Keratinocyte (primary cell): ENCODE measurements at regions not wholly inside any gene's neighbourhood (a gene's known extent, or its start where the extent isn't known, plus 50 kb on each side); places are given as distances from the start of the nearest gene placed in this dataset.

Experiments
- DNase-seq: peaks from one replicate; pipeline ENCODE4 v3.0.0-alpha.2; 2011; ENCODE audit warnings: low read depth, missing footprints, low spot score
- FAIRE-seq: peaks from 2 replicates; lab custom pipeline; 2011; peaks lifted over from hg19 to GRCh38; lab: Jason Lieb, UNC
- H2AFZ ChIP-seq: 2 replicates; pipeline ENCODE4 v1.6.0; 2012; ENCODE audit warnings: low read length, control low read depth, inconsistent platforms; ENCODE audit not compliant: control insufficient read depth
- H3K27ac ChIP-seq: 2 replicates; pipeline ENCODE4 v1.5.1; 2011; ENCODE audit warnings: low read length; ENCODE audit not compliant: control insufficient read depth, insufficient read depth
- H3K27me3 ChIP-seq: 3 replicates; pipeline ENCODE4 v1.6.0; 2011; ENCODE audit warnings: low read length; ENCODE audit not compliant: control insufficient read depth, insufficient read depth; ENCODE audit errors: extremely low read depth
- H3K36me3 ChIP-seq, 2 experiments: 2 replicates in 1 of 2; 3 replicates in 1 of 2; pipeline ENCODE4 v1.5.1; 2011; ENCODE audit warnings: low read length in 2 of 2, mild to moderate bottlenecking in 1 of 2; ENCODE audit not compliant: control insufficient read depth in 2 of 2, insufficient read depth in 2 of 2; ENCODE audit errors: extremely low read depth in 1 of 2
- H3K4me1 ChIP-seq: 3 replicates; pipeline ENCODE4 v1.5.1; 2011; ENCODE audit warnings: low read length; ENCODE audit not compliant: control insufficient read depth, insufficient read depth; ENCODE audit errors: extremely low read depth
- H3K4me2 ChIP-seq: 3 replicates; pipeline ENCODE4 v1.6.0; 2011; ENCODE audit warnings: low read depth, low read length; ENCODE audit not compliant: control insufficient read depth, insufficient read depth; ENCODE audit errors: extremely low read depth
- H3K4me3 ChIP-seq, 3 experiments: fragments of 200-600 bp in 1 of 3; sonication (generic) in 1 of 3; 2 replicates in 2 of 3; 3 replicates in 1 of 3; pipeline ENCODE4 v1.5.1; 2011 to 2016; ENCODE audit warnings: low read length in 3 of 3, mild to moderate bottlenecking in 3 of 3, control low read depth in 2 of 3, inconsistent platforms in 1 of 3, low read depth in 1 of 3, mixed read lengths in 1 of 3, mixed run types in 1 of 3, moderate library complexity in 1 of 3; ENCODE audit not compliant: control insufficient read depth in 2 of 3, insufficient read depth in 2 of 3; ENCODE audit errors: extremely low read depth in 1 of 3
- H3K79me2 ChIP-seq: 2 replicates; pipeline ENCODE4 v1.6.0; 2012; ENCODE audit warnings: low read length; ENCODE audit not compliant: control insufficient read depth, insufficient read depth
- H3K9ac ChIP-seq: 3 replicates; pipeline ENCODE4 v1.6.0; 2011; ENCODE audit warnings: low read length; ENCODE audit not compliant: control insufficient read depth, insufficient read depth; ENCODE audit errors: extremely low read depth
- H3K9me1 ChIP-seq: 3 replicates; pipeline ENCODE4 v1.6.0; 2011; ENCODE audit warnings: low read length; ENCODE audit not compliant: control insufficient read depth, insufficient read depth; ENCODE audit errors: extremely low read depth
- H3K9me3 ChIP-seq: 2 replicates; pipeline ENCODE4 v1.5.1; 2012; ENCODE audit warnings: low read depth, low read length; ENCODE audit not compliant: control insufficient read depth
- H4K20me1 ChIP-seq: 3 replicates; pipeline ENCODE4 v1.6.0; 2011; ENCODE audit warnings: low read length; ENCODE audit not compliant: control insufficient read depth, insufficient read depth; ENCODE audit errors: extremely low read depth
- EZH2 ChIP-seq: IDR thresholded peaks from one replicate; pipeline ENCODE4 v1.6.1; 2012; ENCODE audit warnings: inconsistent platforms, mild to moderate bottlenecking, low read length, moderate library complexity
- dilution Hi-C: fragments of 300-500 bp; cut with MboI; formaldehyde crosslinking; loops from one replicate; pipeline ENCODE4 v1.7.0; 2020; ENCODE audit warnings: low sequenced_read_pairs; ENCODE audit not compliant: extremely low pct_ligation_motif_present
- TF ChIP-seq, protein P1 (sequence below), 3 experiments: IDR thresholded peaks in 1 of 3; conservative IDR thresholded peaks in 1 of 3; optimal IDR thresholded peaks in 1 of 3; 2 replicates in 2 of 3; 3 replicates in 1 of 3; pipeline versions ENCODE3 to v1.5.1; 2011; ENCODE audit warnings: low read length in 3 of 3, mild to moderate bottlenecking in 3 of 3, moderate library complexity in 2 of 3, control low read depth in 1 of 3, inconsistent platforms in 1 of 3; ENCODE audit not compliant: insufficient read depth in 2 of 3; ENCODE audit errors: extremely low read depth in 1 of 3

- Histone ChIP-seq H3K4me2 (no peak overlapping the region), H3K27me3 (no peaks in the 10 kb centered on the region), H3K9ac (no peak overlapping the region), H3K27ac (no peak overlapping the region), H3K9me1 (no peaks in the 10 kb centered on the region), H4K20me1 (no peaks in the 10 kb centered on the region), H3K79me2 (no peaks in the 10 kb centered on the region), H3K36me3 (no peaks in the 10 kb centered on the region), H3K9me3 (no peaks in the 10 kb centered on the region), H2AFZ (no peak overlapping the region), H3K4me1 (no peaks in the 10 kb centered on the region), H3K4me3 (no peak overlapping the region)
- FAIRE-seq (no peak), DNase-seq (no peak)
- no peak for TF ChIP-seq EZH2
- TF ChIP-seq, protein P1, sequence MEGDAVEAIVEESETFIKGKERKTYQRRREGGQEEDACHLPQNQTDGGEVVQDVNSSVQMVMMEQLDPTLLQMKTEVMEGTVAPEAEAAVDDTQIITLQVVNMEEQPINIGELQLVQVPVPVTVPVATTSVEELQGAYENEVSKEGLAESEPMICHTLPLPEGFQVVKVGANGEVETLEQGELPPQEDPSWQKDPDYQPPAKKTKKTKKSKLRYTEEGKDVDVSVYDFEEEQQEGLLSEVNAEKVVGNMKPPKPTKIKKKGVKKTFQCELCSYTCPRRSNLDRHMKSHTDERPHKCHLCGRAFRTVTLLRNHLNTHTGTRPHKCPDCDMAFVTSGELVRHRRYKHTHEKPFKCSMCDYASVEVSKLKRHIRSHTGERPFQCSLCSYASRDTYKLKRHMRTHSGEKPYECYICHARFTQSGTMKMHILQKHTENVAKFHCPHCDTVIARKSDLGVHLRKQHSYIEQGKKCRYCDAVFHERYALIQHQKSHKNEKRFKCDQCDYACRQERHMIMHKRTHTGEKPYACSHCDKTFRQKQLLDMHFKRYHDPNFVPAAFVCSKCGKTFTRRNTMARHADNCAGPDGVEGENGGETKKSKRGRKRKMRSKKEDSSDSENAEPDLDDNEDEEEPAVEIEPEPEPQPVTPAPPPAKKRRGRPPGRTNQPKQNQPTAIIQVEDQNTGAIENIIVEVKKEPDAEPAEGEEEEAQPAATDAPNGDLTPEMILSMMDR (optimal IDR thresholded peaks at IDR 0.05 in 1 of 3, IDR thresholded peaks at IDR 0.05 in 1 of 3, conservative IDR thresholded peaks at IDR 0.05 in 1 of 3; ENCODE audit: extremely low read depth in 1 of 3, insufficient read depth in 2 of 3, low read length in 3 of 3): no peak
- dilution Hi-C loops: no loop called here
Measured at GRCh38 chr7:69173341-69173740, 424.9 kb upstream of the AUTS2 start.

DNA sequence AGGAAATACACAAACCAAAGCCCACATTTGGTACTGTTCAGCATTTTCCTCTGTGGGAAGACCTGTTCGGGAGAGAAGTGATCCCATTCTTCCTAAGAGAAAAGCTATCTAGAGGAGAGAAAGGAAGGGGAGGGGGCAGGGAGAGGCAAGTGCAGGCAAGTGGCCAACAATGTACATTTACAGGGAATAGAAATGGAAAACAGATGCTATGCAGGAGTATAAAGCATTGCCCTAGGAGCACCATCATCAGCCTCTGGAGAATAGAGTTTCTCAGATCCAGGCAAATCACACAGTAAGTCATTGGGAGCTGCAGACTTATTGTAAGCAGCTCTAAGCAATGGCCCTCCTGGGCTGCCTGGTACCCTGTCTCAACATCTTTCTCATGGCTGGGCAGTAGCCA, 424.4 kb upstream of the AUTS2 start:
- no peaks in the 10 kb centered on the region for H3K9me1 ChIP-seq
- H3K9ac ChIP-seq: no peak overlapping the region
- TF ChIP-seq, protein P1 (optimal IDR thresholded peaks at IDR 0.05 in 1 of 3, IDR thresholded peaks at IDR 0.05 in 1 of 3, conservative IDR thresholded peaks at IDR 0.05 in 1 of 3; ENCODE audit: extremely low read depth in 1 of 3, insufficient read depth in 2 of 3, low read length in 3 of 3): no peak
- no peak for TF ChIP-seq EZH2
- H3K4me1 ChIP-seq: no peaks in the 10 kb centered on the region
- H2AFZ ChIP-seq: no peak overlapping the region
- H3K4me3 ChIP-seq: no peak overlapping the region
- H3K4me2 ChIP-seq: no peak overlapping the region
- no peaks in the 10 kb centered on the region for H3K9me3 ChIP-seq
- FAIRE-seq (no peak), DNase-seq (no peak)
- H3K36me3 ChIP-seq: no peaks in the 10 kb centered on the region
- no peaks in the 10 kb centered on the region for H4K20me1 ChIP-seq
- H3K27ac ChIP-seq: no peak overlapping the region
- H3K79me2 ChIP-seq: no peaks in the 10 kb centered on the region
- dilution Hi-C loops: no loop called here
- no peaks in the 10 kb centered on the region for H3K27me3 ChIP-seq
